VCaP (cell line): ENCODE measurements at regions not wholly inside any gene's neighbourhood (a gene's known extent, or its start where the extent isn't known, plus 50 kb on each side); places are given as distances from the start of the nearest gene placed in this dataset.

Experiments used
- H3K27ac ChIP-seq: fragments of 450-650 bp; 2 replicates; pipeline ENCODE4 v1.5.1; 2017
- TF ChIP-seq, protein P1 (sequence below): fragments of 450-650 bp; conservative IDR thresholded peaks from 2 replicates; pipeline ENCODE4 v1.5.1; 2017; ENCODE audit warnings: mild to moderate bottlenecking, moderate library complexity

DNA sequence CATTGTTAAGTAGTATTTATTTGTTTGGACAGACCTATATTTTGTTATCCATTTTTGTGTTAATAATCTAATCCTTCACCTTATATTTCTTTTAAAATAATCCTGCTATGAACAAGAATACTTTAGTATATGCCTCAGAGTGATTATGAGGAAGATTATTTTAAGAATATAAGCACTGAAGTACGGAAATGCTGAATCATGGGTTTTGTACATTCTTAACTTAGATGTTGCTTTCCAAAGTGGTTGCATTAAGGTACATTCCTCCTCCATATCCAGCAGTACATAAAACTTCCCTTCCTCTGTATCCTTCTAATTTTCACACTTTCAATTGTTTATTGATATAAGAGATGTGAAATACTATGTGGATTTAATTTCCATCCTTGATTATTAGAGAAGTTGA, 491.4 kb upstream of the GRID2 start:
- H3K27ac ChIP-seq = no peak overlapping the region
- TF ChIP-seq, protein P1, sequence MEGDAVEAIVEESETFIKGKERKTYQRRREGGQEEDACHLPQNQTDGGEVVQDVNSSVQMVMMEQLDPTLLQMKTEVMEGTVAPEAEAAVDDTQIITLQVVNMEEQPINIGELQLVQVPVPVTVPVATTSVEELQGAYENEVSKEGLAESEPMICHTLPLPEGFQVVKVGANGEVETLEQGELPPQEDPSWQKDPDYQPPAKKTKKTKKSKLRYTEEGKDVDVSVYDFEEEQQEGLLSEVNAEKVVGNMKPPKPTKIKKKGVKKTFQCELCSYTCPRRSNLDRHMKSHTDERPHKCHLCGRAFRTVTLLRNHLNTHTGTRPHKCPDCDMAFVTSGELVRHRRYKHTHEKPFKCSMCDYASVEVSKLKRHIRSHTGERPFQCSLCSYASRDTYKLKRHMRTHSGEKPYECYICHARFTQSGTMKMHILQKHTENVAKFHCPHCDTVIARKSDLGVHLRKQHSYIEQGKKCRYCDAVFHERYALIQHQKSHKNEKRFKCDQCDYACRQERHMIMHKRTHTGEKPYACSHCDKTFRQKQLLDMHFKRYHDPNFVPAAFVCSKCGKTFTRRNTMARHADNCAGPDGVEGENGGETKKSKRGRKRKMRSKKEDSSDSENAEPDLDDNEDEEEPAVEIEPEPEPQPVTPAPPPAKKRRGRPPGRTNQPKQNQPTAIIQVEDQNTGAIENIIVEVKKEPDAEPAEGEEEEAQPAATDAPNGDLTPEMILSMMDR = no peak

- no peak overlapping the region for H3K27ac ChIP-seq
- TF ChIP-seq, protein P1 = no peak
Observed at GRCh38 chr4:91824773-91825172, 479.0 kb upstream of the GRID2 start.

DNA sequence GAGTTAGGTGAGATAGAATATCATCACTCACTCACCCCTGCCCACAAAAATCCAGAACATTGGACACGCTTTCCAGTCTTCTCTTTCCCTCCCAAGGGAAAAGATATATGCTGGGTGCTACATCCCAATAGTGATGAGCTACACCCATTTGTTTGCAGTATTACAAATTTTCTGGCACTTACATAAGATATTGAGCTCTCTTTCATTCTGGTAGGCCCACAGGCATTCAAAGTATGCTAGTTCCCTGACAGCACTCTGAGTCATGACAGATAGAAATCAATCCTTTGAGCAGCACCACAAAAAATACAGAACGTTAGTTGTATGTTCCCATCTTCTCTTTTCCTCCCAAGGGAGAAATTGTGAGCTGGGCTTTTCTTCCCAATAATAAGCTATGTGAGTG, 477.6 kb upstream of the GRID2 start:
- no peak overlapping the region for H3K27ac ChIP-seq
- TF ChIP-seq, protein P1 = no peak

- TF ChIP-seq, protein P1 = no peak
- no peak overlapping the region for H3K27ac ChIP-seq
Observed at GRCh38 chr4:91827914-91828313, 475.9 kb upstream of the GRID2 start.

- H3K27ac ChIP-seq = no peak overlapping the region
- TF ChIP-seq, protein P1 = no peak
Observed at GRCh38 chr4:91829531-91829930, 474.2 kb upstream of the GRID2 start.

- TF ChIP-seq, protein P1 = no peak
- no peak overlapping the region for H3K27ac ChIP-seq
Observed at GRCh38 chr4:91830681-91831395, 472.9 kb upstream of the GRID2 start.

- TF ChIP-seq, protein P1 = no peak
- no peak overlapping the region for H3K27ac ChIP-seq
Observed at GRCh38 chr4:91837608-91838029, 466.1 kb upstream of the GRID2 start.
